ENCODE measurements at regions not wholly inside any gene's neighbourhood (a gene's known extent, or its start where the extent isn't known, plus 50 kb on each side); places are given as distances from the start of the nearest gene placed in this dataset.

DNA sequence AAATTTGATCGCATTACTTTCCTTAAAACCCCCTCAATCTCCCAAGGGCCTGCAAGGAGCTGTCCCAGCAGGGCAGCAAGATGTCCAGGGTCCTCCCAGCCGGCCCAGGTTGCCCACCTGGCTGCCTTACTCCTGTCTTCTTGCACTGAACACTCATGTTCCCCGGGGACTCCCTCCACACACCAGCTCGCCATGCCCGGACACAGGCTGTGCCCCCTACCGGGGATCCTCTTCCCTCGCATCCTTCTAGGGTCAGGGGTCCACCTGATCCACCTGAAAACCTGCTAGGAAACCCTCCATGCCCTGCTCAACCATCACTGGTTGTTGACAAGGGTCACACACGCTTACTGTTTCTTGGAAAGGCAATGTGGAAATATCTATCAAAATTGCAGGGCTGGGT is 172.0 kb upstream of the MSX2 start:
- BruUV-seq (replicated peaks), result no TSS peak
- Histone ChIP-seq H3K79me2 (ENCODE audit: control insufficient read depth, insufficient read depth, low read length) (no peaks in the 10 kb centered on the region), H3K9me3 (replicated peaks; ENCODE audit: control insufficient read depth, insufficient read depth, low read length) (no peaks in the 10 kb centered on the region), H4K20me1 (ENCODE audit: control insufficient read depth, insufficient read depth) (no peaks in the 10 kb centered on the region; the same call in 1 of the 2 replicates), H3K4me1 (ENCODE audit: control insufficient read depth, insufficient read depth, low read length) (no peaks in the 10 kb centered on the region), H2AFZ (ENCODE audit: control insufficient read depth, low read depth, low read length) (no peak overlapping the region), H3K27ac (ENCODE audit: control insufficient read depth, insufficient read depth) (no peak overlapping the region), H3K36me3 (ENCODE audit: control insufficient read depth in 2 of 2, insufficient read depth in 2 of 2, low read length in 1 of 2) (no peaks in the 10 kb centered on the region), H3K9ac (ENCODE audit: control insufficient read depth, insufficient read depth, low read length) (no peak overlapping the region), H3K27me3 (replicated peaks in 1 of 2; ENCODE audit: control insufficient read depth in 2 of 2, insufficient read depth in 2 of 2, low read length in 1 of 2) (no peaks in the 10 kb centered on the region; a peak in 1 of 4 replicates), H3K4me3 (no peak overlapping the region), H3K4me2 (ENCODE audit: control insufficient read depth, insufficient read depth) (no peak overlapping the region)
- ChIA-PET POLR2A (no interaction called here), SMC1A (ENCODE audit: uncharacterized antibody, unreplicated experiment) (no interaction called here), CTCF (no interaction called here), RAD21 (ENCODE audit: unreplicated experiment) (no interaction called here)
- WGBS (ENCODE audit: insufficient coverage, insufficient replicate concordance, low lambda C conversion rate, missing lambda C conversion rate), result 21% methylated on average over 8 of the region's 8 CpGs
- intact Hi-C loops (cut with micrococcal nuclease; ENCODE audit: unreplicated experiment), result no loop called here
- DNase-seq (ENCODE audit: low read depth, low spot score), result no peak
- ATAC-seq, result no peak
- in situ Hi-C loops (cut with MboI), result no loop called here
- no peak for FAIRE-seq
- no peak for TF ChIP-seq CBX5 (IDR thresholded peaks at IDR 0.05; ENCODE audit: low read depth)
- no peak for TF ChIP-seq YBX1 (IDR thresholded peaks at IDR 0.05)
- no peak for TF ChIP-seq ATF7 (IDR thresholded peaks at IDR 0.05; ENCODE audit: low read depth)
- TF ChIP-seq, protein P1, sequence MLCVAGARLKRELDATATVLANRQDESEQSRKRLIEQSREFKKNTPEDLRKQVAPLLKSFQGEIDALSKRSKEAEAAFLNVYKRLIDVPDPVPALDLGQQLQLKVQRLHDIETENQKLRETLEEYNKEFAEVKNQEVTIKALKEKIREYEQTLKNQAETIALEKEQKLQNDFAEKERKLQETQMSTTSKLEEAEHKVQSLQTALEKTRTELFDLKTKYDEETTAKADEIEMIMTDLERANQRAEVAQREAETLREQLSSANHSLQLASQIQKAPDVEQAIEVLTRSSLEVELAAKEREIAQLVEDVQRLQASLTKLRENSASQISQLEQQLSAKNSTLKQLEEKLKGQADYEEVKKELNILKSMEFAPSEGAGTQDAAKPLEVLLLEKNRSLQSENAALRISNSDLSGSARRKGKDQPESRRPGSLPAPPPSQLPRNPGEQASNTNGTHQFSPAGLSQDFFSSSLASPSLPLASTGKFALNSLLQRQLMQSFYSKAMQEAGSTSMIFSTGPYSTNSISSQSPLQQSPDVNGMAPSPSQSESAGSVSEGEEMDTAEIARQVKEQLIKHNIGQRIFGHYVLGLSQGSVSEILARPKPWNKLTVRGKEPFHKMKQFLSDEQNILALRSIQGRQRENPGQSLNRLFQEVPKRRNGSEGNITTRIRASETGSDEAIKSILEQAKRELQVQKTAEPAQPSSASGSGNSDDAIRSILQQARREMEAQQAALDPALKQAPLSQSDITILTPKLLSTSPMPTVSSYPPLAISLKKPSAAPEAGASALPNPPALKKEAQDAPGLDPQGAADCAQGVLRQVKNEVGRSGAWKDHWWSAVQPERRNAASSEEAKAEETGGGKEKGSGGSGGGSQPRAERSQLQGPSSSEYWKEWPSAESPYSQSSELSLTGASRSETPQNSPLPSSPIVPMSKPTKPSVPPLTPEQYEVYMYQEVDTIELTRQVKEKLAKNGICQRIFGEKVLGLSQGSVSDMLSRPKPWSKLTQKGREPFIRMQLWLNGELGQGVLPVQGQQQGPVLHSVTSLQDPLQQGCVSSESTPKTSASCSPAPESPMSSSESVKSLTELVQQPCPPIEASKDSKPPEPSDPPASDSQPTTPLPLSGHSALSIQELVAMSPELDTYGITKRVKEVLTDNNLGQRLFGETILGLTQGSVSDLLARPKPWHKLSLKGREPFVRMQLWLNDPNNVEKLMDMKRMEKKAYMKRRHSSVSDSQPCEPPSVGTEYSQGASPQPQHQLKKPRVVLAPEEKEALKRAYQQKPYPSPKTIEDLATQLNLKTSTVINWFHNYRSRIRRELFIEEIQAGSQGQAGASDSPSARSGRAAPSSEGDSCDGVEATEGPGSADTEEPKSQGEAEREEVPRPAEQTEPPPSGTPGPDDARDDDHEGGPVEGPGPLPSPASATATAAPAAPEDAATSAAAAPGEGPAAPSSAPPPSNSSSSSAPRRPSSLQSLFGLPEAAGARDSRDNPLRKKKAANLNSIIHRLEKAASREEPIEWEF (IDR thresholded peaks at IDR 0.05; ENCODE audit: insufficient replicate concordance, low read depth, low read length), result no peak
- TF ChIP-seq PKNOX1 (IDR thresholded peaks at IDR 0.05), result no peak
- TF ChIP-seq, protein P2, sequence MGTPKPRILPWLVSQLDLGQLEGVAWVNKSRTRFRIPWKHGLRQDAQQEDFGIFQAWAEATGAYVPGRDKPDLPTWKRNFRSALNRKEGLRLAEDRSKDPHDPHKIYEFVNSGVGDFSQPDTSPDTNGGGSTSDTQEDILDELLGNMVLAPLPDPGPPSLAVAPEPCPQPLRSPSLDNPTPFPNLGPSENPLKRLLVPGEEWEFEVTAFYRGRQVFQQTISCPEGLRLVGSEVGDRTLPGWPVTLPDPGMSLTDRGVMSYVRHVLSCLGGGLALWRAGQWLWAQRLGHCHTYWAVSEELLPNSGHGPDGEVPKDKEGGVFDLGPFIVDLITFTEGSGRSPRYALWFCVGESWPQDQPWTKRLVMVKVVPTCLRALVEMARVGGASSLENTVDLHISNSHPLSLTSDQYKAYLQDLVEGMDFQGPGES (IDR thresholded peaks at IDR 0.05), result no peak
- TF ChIP-seq, protein P3, sequence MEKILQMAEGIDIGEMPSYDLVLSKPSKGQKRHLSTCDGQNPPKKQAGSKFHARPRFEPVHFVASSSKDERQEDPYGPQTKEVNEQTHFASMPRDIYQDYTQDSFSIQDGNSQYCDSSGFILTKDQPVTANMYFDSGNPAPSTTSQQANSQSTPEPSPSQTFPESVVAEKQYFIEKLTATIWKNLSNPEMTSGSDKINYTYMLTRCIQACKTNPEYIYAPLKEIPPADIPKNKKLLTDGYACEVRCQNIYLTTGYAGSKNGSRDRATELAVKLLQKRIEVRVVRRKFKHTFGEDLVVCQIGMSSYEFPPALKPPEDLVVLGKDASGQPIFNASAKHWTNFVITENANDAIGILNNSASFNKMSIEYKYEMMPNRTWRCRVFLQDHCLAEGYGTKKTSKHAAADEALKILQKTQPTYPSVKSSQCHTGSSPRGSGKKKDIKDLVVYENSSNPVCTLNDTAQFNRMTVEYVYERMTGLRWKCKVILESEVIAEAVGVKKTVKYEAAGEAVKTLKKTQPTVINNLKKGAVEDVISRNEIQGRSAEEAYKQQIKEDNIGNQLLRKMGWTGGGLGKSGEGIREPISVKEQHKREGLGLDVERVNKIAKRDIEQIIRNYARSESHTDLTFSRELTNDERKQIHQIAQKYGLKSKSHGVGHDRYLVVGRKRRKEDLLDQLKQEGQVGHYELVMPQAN (conservative IDR thresholded peaks at IDR 0.05), result no peak
- TF ChIP-seq, protein P4, sequence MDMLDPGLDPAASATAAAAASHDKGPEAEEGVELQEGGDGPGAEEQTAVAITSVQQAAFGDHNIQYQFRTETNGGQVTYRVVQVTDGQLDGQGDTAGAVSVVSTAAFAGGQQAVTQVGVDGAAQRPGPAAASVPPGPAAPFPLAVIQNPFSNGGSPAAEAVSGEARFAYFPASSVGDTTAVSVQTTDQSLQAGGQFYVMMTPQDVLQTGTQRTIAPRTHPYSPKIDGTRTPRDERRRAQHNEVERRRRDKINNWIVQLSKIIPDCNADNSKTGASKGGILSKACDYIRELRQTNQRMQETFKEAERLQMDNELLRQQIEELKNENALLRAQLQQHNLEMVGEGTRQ (IDR thresholded peaks at IDR 0.05; ENCODE audit: borderline replicate concordance, low read depth, low read length), result no peak
- TF ChIP-seq, protein P5, sequence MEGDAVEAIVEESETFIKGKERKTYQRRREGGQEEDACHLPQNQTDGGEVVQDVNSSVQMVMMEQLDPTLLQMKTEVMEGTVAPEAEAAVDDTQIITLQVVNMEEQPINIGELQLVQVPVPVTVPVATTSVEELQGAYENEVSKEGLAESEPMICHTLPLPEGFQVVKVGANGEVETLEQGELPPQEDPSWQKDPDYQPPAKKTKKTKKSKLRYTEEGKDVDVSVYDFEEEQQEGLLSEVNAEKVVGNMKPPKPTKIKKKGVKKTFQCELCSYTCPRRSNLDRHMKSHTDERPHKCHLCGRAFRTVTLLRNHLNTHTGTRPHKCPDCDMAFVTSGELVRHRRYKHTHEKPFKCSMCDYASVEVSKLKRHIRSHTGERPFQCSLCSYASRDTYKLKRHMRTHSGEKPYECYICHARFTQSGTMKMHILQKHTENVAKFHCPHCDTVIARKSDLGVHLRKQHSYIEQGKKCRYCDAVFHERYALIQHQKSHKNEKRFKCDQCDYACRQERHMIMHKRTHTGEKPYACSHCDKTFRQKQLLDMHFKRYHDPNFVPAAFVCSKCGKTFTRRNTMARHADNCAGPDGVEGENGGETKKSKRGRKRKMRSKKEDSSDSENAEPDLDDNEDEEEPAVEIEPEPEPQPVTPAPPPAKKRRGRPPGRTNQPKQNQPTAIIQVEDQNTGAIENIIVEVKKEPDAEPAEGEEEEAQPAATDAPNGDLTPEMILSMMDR (IDR thresholded peaks at IDR 0.05 in 2 of 3, conservative IDR thresholded peaks at IDR 0.05 in 1 of 3; ENCODE audit: control insufficient read depth in 2 of 3, extremely low read depth in 1 of 3, insufficient read depth in 1 of 3, low read depth in 3 of 3, low read length in 3 of 3), result no peak
- no peak for TF ChIP-seq ASH2L (IDR thresholded peaks at IDR 0.05; ENCODE audit: borderline replicate concordance, low read depth)
- no peak for TF ChIP-seq BMI1 (IDR thresholded peaks at IDR 0.05; ENCODE audit: borderline replicate concordance)
- TF ChIP-seq SIN3A (IDR thresholded peaks at IDR 0.05; ENCODE audit: low read depth, low read length), result no peak
- TF ChIP-seq TBL1XR1 (IDR thresholded peaks at IDR 0.05; ENCODE audit: low read depth, low read length), result no peak

All from GM12878 (cell line).